GM21381 (cell line): ENCODE measurements at regions not wholly inside any gene's neighbourhood (a gene's known extent, or its start where the extent isn't known, plus 50 kb on each side); places are given as distances from the start of the nearest gene placed in this dataset.

ENCODE experiments used
- ATAC-seq: cut with Tn5 transposase; IDR thresholded peaks from one replicate; pipeline ENCODE4 v1.9.1; 2021; ENCODE audit warnings: mild to moderate bottlenecking, moderate library complexity; ENCODE audit not compliant: unreplicated experiment

DNA sequence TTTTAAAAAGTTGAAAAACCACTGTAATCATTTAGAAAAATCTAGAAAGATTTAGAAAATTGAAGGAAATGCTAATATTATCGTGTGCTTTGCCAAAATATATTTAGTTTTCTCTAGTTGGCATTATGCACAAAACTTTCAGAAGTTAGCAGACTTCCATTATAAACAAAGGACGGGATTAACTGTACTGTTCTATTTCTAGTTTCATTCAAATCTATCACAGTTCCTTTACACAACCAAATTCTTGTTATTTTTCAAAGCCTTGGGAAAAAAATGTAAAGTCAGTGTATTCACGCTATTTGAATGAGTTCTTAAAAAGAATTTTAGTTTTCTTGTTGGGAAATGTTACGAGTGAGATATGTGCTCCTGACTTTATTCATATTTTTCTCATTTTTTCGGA lies 277.8 kb downstream of the LMO7 start:
- ATAC-seq, result no peak

DNA sequence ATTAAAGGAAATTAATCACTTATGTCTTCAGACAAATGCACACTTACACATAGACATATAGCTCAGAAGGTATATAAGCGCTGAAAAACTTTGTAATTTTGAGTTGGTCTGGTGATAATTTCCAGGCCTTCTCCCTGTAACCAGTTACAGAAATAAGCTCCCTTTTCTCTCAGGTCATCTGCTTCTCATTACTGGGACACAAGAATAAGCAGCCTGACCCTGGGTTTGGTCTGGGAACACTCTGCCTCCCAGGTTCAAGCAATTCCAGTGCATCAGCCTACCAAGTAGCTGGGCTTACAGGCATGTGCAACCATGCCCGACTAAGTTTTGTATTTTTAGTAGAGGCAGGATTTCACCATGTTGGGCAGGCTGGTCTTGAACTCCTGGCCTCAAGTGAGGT lies 274.5 kb downstream of the LMO7 start:
- no peak for ATAC-seq
